HG03342 (cell line): ENCODE measurements at regions not wholly inside any gene's neighbourhood (a gene's known extent, or its start where the extent isn't known, plus 50 kb on each side); places are given as distances from the start of the nearest gene placed in this dataset.
"Not testable (repeated sequence)": the region's sequence is repeated elsewhere in the genome, so short reads cannot be mapped to it uniquely, and the experiment has no call there.

Experiments
- ATAC-seq: cut with Tn5 transposase; IDR thresholded peaks from one replicate; pipeline ENCODE4 v1.9.1; 2021; ENCODE audit warnings: mild to moderate bottlenecking, moderate library complexity; ENCODE audit not compliant: unreplicated experiment

GRCh38 chr14:53858345-53858684 is 98.3 kb downstream of the BMP4 start:
- ATAC-seq = no peak

GRCh38 chr14:53857625-53858344 is 98.8 kb downstream of the BMP4 start:
- ATAC-seq = no peak

GRCh38 chr14:53855574-53855973 is 101.1 kb downstream of the BMP4 start:
- no peak for ATAC-seq

- ATAC-seq = no peak
These were observed 101.5 kb downstream of the BMP4 start for GRCh38 chr14:53855127-53855526.

- no peak for ATAC-seq
These were observed 105.1 kb downstream of the BMP4 start for GRCh38 chr14:53851394-53852090.

GRCh38 chr14:53850714-53851296 is 105.8 kb downstream of the BMP4 start:
- ATAC-seq = no peak

GRCh38 chr14:53849549-53849948 is 107.1 kb downstream of the BMP4 start:
- no peak for ATAC-seq

- no peak for ATAC-seq
These were observed 107.8 kb downstream of the BMP4 start for GRCh38 chr14:53848854-53849253.

GRCh38 chr14:53847881-53848280 is 108.7 kb downstream of the BMP4 start:
- no peak for ATAC-seq

GRCh38 chr14:53847057-53847456 is 109.6 kb downstream of the BMP4 start:
- no peak for ATAC-seq

- ATAC-seq = no peak
These were observed 110.6 kb downstream of the BMP4 start for GRCh38 chr14:53845813-53846693.

- no peak for ATAC-seq
These were observed 113.7 kb downstream of the BMP4 start for GRCh38 chr14:53842938-53843337.

- no peak for ATAC-seq
These were observed 115.2 kb downstream of the BMP4 start for GRCh38 chr14:53841109-53842099.

- ATAC-seq = no peak
These were observed 116.2 kb downstream of the BMP4 start for GRCh38 chr14:53840444-53840843.

- ATAC-seq = no peak
These were observed 118.3 kb downstream of the BMP4 start for GRCh38 chr14:53838374-53838773.

GRCh38 chr14:53837656-53838055 is 119.0 kb downstream of the BMP4 start:
- not testable (repeated sequence) for ATAC-seq

- no peak for ATAC-seq
These were observed 120.1 kb downstream of the BMP4 start for GRCh38 chr14:53836551-53836950.

GRCh38 chr14:53828820-53829219 is 127.8 kb downstream of the BMP4 start:
- no peak for ATAC-seq

- no peak for ATAC-seq
These were observed 132.6 kb downstream of the BMP4 start for GRCh38 chr14:53824061-53824460.

GRCh38 chr14:53814392-53814791 is 142.2 kb downstream of the BMP4 start:
- ATAC-seq = no peak
